ENCODE measurements at regions not wholly inside any gene's neighbourhood (a gene's known extent, or its start where the extent isn't known, plus 50 kb on each side); places are given as distances from the start of the nearest gene placed in this dataset.
"Not testable (repeated sequence)": the region's sequence is repeated elsewhere in the genome, so short reads cannot be mapped to it uniquely, and the experiment has no call there.

DNA sequence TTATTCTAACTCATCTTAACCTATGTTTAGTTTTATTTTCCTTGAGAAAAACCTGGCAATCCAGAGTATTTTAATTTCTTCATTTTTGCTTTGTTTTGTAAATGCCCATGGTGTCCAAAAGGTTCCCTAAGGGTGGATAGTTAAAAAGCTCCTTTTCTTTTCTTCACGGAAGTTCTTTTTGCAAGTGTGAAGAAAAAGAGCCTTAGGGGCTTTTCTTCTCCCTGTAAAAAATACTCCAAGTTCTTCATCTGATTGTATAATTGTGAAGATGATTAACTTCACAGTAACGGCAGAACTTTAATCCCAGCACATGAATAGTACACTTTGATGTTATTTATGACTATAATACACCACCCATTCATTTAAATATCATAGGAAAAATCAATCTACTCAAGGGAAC is 530.2 kb upstream of the LINC00305 start:
- DNase-seq (ENCODE audit: low spot score): no peak
- H4K20me1 ChIP-seq (ENCODE audit: insufficient read depth, low read length): no peaks in the 10 kb centered on the region
- H3K27ac ChIP-seq (ENCODE audit: low read depth, low read length, poor library complexity, severe bottlenecking): peak overlapping the region; percentile 98
- peak overlapping the region; percentile 91 for H2AFZ ChIP-seq (ENCODE audit: low read length)
- peaks cover 27% of the 10 kb centered on the region for H3K4me1 ChIP-seq (ENCODE audit: insufficient read depth, low read length, poor library complexity, severe bottlenecking)
- H3K4me2 ChIP-seq (ENCODE audit: low read length): peak overlapping the region; percentile 59
- no peaks in the 10 kb centered on the region for H3K9me2 ChIP-seq (ENCODE audit: insufficient read depth, low read length)
- H3K4me3 ChIP-seq (ENCODE audit: low read depth, low read length, poor library complexity, severe bottlenecking): no peak overlapping the region
- H3K9me3 ChIP-seq (ENCODE audit: low read length): no peaks in the 10 kb centered on the region
- intact Hi-C loops (cut with micrococcal nuclease; ENCODE audit: unreplicated experiment): loop anchor here (5.0 kb wide), 1 partner anchor 33 kb away; no protein-coding TSS in a partner anchor
- ChIA-PET CTCF (ENCODE audit: unreplicated experiment) (no interaction called here), POLR2A (interaction anchor here (0.7 to 2.5 kb wide), 7 partner anchors 9 to 30 kb away, joined by 3 to 13 read pairs (median 5); no protein-coding TSS in a partner anchor)
- TF ChIP-seq, protein P1, sequence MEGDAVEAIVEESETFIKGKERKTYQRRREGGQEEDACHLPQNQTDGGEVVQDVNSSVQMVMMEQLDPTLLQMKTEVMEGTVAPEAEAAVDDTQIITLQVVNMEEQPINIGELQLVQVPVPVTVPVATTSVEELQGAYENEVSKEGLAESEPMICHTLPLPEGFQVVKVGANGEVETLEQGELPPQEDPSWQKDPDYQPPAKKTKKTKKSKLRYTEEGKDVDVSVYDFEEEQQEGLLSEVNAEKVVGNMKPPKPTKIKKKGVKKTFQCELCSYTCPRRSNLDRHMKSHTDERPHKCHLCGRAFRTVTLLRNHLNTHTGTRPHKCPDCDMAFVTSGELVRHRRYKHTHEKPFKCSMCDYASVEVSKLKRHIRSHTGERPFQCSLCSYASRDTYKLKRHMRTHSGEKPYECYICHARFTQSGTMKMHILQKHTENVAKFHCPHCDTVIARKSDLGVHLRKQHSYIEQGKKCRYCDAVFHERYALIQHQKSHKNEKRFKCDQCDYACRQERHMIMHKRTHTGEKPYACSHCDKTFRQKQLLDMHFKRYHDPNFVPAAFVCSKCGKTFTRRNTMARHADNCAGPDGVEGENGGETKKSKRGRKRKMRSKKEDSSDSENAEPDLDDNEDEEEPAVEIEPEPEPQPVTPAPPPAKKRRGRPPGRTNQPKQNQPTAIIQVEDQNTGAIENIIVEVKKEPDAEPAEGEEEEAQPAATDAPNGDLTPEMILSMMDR (conservative IDR thresholded peaks at IDR 0.05; ENCODE audit: low read length): no peak
- TF ChIP-seq EZH2phosphoT487 (IDR thresholded peaks at IDR 0.05; ENCODE audit: borderline replicate concordance, low read depth, low read length): no peak
- no peaks in the 10 kb centered on the region for H3K79me2 ChIP-seq (ENCODE audit: insufficient read depth, low read depth, low read length)
- BruUV-seq (replicated peaks): no TSS peak
- H3K36me3 ChIP-seq (ENCODE audit: insufficient read depth, low read length): no peaks in the 10 kb centered on the region; the same call in 1 of the 2 replicates

GRCh38 chr18:64678048-64678447 is 529.2 kb upstream of the LINC00305 start:
- Histone ChIP-seq H3K4me3 (ENCODE audit: low read depth, low read length, poor library complexity, severe bottlenecking) (peak overlapping the region; percentile 40), H3K4me1 (ENCODE audit: insufficient read depth, low read length, poor library complexity, severe bottlenecking) (peaks cover 27% of the 10 kb centered on the region), H3K36me3 (ENCODE audit: insufficient read depth, low read length) (no peaks in the 10 kb centered on the region; the same call in 1 of the 2 replicates), H2AFZ (ENCODE audit: low read length) (peak overlapping the region; percentile 91; the same call in 1 of the 2 replicates), H3K27ac (ENCODE audit: low read depth, low read length, poor library complexity, severe bottlenecking) (peak overlapping the region; percentile 98), H4K20me1 (ENCODE audit: insufficient read depth, low read length) (no peaks in the 10 kb centered on the region), H3K79me2 (ENCODE audit: insufficient read depth, low read depth, low read length) (no peaks in the 10 kb centered on the region), H3K9me3 (ENCODE audit: low read length) (no peaks in the 10 kb centered on the region), H3K4me2 (ENCODE audit: low read length) (peak overlapping the region; percentile 59), H3K9me2 (ENCODE audit: insufficient read depth, low read length) (no peaks in the 10 kb centered on the region)
- ChIA-PET POLR2A (interaction anchor here (0.6 to 2.5 kb wide), 9 partner anchors 8 to 176 kb away, joined by 3 to 13 read pairs (median 5); no protein-coding TSS in a partner anchor), CTCF (ENCODE audit: unreplicated experiment) (no interaction called here)
- TF ChIP-seq EZH2phosphoT487 (IDR thresholded peaks at IDR 0.05; ENCODE audit: borderline replicate concordance, low read depth, low read length): no peak
- TF ChIP-seq, protein P1 (conservative IDR thresholded peaks at IDR 0.05; ENCODE audit: low read length): no peak
- intact Hi-C loops (cut with micrococcal nuclease; ENCODE audit: unreplicated experiment): loop anchor here (5.0 kb wide), 1 partner anchor 34 kb away; no protein-coding TSS in a partner anchor
- BruUV-seq (replicated peaks): no TSS peak
- peak; percentile 80 for DNase-seq (ENCODE audit: low spot score)

GRCh38 chr18:64674694-64675093 is 525.8 kb upstream of the LINC00305 start:
- Histone ChIP-seq H4K20me1 (ENCODE audit: insufficient read depth, low read length) (no peaks in the 10 kb centered on the region), H3K79me2 (ENCODE audit: insufficient read depth, low read depth, low read length) (no peaks in the 10 kb centered on the region), H3K27ac (ENCODE audit: low read depth, low read length, poor library complexity, severe bottlenecking) (no peak overlapping the region), H3K9me2 (ENCODE audit: insufficient read depth, low read length) (no peaks in the 10 kb centered on the region), H3K4me3 (ENCODE audit: low read depth, low read length, poor library complexity, severe bottlenecking) (no peak overlapping the region), H3K4me1 (ENCODE audit: insufficient read depth, low read length, poor library complexity, severe bottlenecking) (peaks cover 27% of the 10 kb centered on the region), H3K36me3 (ENCODE audit: insufficient read depth, low read length) (no peaks in the 10 kb centered on the region; the same call in 1 of the 2 replicates), H3K4me2 (ENCODE audit: low read length) (no peak overlapping the region), H2AFZ (ENCODE audit: low read length) (0 out of 2 replicates have a peak overlapping the region, but pooled peaks have one; percentile 0), H3K9me3 (ENCODE audit: low read length) (no peaks in the 10 kb centered on the region)
- TF ChIP-seq, protein P1 (conservative IDR thresholded peaks at IDR 0.05; ENCODE audit: low read length): no peak
- no peak for TF ChIP-seq EZH2phosphoT487 (IDR thresholded peaks at IDR 0.05; ENCODE audit: borderline replicate concordance, low read depth, low read length)
- intact Hi-C loops (cut with micrococcal nuclease; ENCODE audit: unreplicated experiment): loop anchor here (5.0 kb wide), 1 partner anchor 38 kb away; no protein-coding TSS in a partner anchor
- BruUV-seq (replicated peaks): no TSS peak
- CTCF ChIA-PET (ENCODE audit: unreplicated experiment): no interaction called here
- POLR2A ChIA-PET: no interaction called here
- no peak for DNase-seq (ENCODE audit: low spot score)

- intact Hi-C loops (cut with micrococcal nuclease; ENCODE audit: unreplicated experiment); H4K20me1 ChIP-seq (ENCODE audit: insufficient read depth, low read length); H3K4me1 ChIP-seq (ENCODE audit: insufficient read depth, low read length, poor library complexity, severe bottlenecking); POLR2A ChIA-PET; H3K27ac ChIP-seq (ENCODE audit: low read depth, low read length, poor library complexity, severe bottlenecking); H3K79me2 ChIP-seq (ENCODE audit: insufficient read depth, low read depth, low read length); H3K9me3 ChIP-seq (ENCODE audit: low read length); H2AFZ ChIP-seq (ENCODE audit: low read length); DNase-seq (ENCODE audit: low spot score); H3K9me2 ChIP-seq (ENCODE audit: insufficient read depth, low read length); H3K4me3 ChIP-seq (ENCODE audit: low read depth, low read length, poor library complexity, severe bottlenecking); BruUV-seq (replicated peaks); CTCF ChIA-PET (ENCODE audit: unreplicated experiment); H3K4me2 ChIP-seq (ENCODE audit: low read length); H3K36me3 ChIP-seq (ENCODE audit: insufficient read depth, low read length): not testable (repeated sequence)
Measured at GRCh38 chr18:64671293-64671692, 522.4 kb upstream of the LINC00305 start.
